ENCODE measurements at regions not wholly inside any gene's neighbourhood (a gene's known extent, or its start where the extent isn't known, plus 50 kb on each side); places are given as distances from the start of the nearest gene placed in this dataset.

- Histone ChIP-seq H3K4me2 (ENCODE audit: low read length) (no peak overlapping the region), H3K79me2 (replicated peaks; ENCODE audit: insufficient read depth, low read length) (no peaks in the 10 kb centered on the region), H3F3A (ENCODE audit: insufficient read depth, low read length, poor library complexity, severe bottlenecking) (no peaks in the 10 kb centered on the region), H3K9ac (ENCODE audit: low read length) (no peak overlapping the region), H3K4me3 (ENCODE audit: low read length) (no peak overlapping the region), H3K27me3 (ENCODE audit: insufficient read depth, low read depth, low read length) (no peaks in the 10 kb centered on the region), H4K20me1 (ENCODE audit: insufficient read depth) (no peaks in the 10 kb centered on the region), H3K9me3 (ENCODE audit: low read length) (no peaks in the 10 kb centered on the region), H3K36me3 (ENCODE audit: insufficient read depth, low read length) (no peaks in the 10 kb centered on the region), H3K27ac (ENCODE audit: low read length) (no peak overlapping the region), H2AFZ (ENCODE audit: low read depth, low read length) (no peak overlapping the region), H3K9me2 (ENCODE audit: insufficient read depth, low read length) (no peaks in the 10 kb centered on the region)
- no peak for TF ChIP-seq RAD21 (conservative IDR thresholded peaks at IDR 0.05)
- TF ChIP-seq SMC3 (conservative IDR thresholded peaks at IDR 0.05; ENCODE audit: poor library complexity) = no peak
- TF ChIP-seq EP300 (conservative IDR thresholded peaks at IDR 0.05; ENCODE audit: poor library complexity, severe bottlenecking) = no peak
- no peak for TF ChIP-seq CTCF (IDR thresholded peaks at IDR 0.05; ENCODE audit: poor library complexity, severe bottlenecking)
- no peak for TF ChIP-seq REST (IDR thresholded peaks at IDR 0.05; ENCODE audit: borderline replicate concordance)
- TF ChIP-seq TAF1 (IDR thresholded peaks at IDR 0.05; ENCODE audit: low read depth) = no peak
- TF ChIP-seq POLR2AphosphoS5 (IDR thresholded peaks at IDR 0.05) = no peak
- no peak for TF ChIP-seq MXI1 (conservative IDR thresholded peaks at IDR 0.05; ENCODE audit: poor library complexity, severe bottlenecking)
- TF ChIP-seq EZH2 (IDR thresholded peaks at IDR 0.05; ENCODE audit: borderline replicate concordance, insufficient read depth, low read length, poor library complexity, severe bottlenecking) = no peak
These were observed 1009.9 kb upstream of the USP15 start for GRCh38 chr12:61250303-61250702.

- Histone ChIP-seq H2AFZ (ENCODE audit: low read depth, low read length) (no peak overlapping the region), H3K27ac (ENCODE audit: low read length) (no peak overlapping the region), H3K9me3 (ENCODE audit: low read length) (no peaks in the 10 kb centered on the region), H3K4me2 (ENCODE audit: low read length) (no peak overlapping the region), H3F3A (ENCODE audit: insufficient read depth, low read length, poor library complexity, severe bottlenecking) (no peaks in the 10 kb centered on the region), H3K9ac (ENCODE audit: low read length) (no peak overlapping the region), H3K27me3 (ENCODE audit: insufficient read depth, low read depth, low read length) (no peaks in the 10 kb centered on the region), H3K36me3 (ENCODE audit: insufficient read depth, low read length) (no peaks in the 10 kb centered on the region), H4K20me1 (ENCODE audit: insufficient read depth) (no peaks in the 10 kb centered on the region), H3K9me2 (ENCODE audit: insufficient read depth, low read length) (no peaks in the 10 kb centered on the region), H3K79me2 (replicated peaks; ENCODE audit: insufficient read depth, low read length) (no peaks in the 10 kb centered on the region), H3K4me3 (ENCODE audit: low read length) (no peak overlapping the region)
- TF ChIP-seq EP300 (conservative IDR thresholded peaks at IDR 0.05; ENCODE audit: poor library complexity, severe bottlenecking) = no peak
- TF ChIP-seq EZH2 (IDR thresholded peaks at IDR 0.05; ENCODE audit: borderline replicate concordance, insufficient read depth, low read length, poor library complexity, severe bottlenecking) = no peak
- no peak for TF ChIP-seq MXI1 (conservative IDR thresholded peaks at IDR 0.05; ENCODE audit: poor library complexity, severe bottlenecking)
- no peak for TF ChIP-seq SMC3 (conservative IDR thresholded peaks at IDR 0.05; ENCODE audit: poor library complexity)
- TF ChIP-seq CTCF (IDR thresholded peaks at IDR 0.05; ENCODE audit: poor library complexity, severe bottlenecking) = no peak
- no peak for TF ChIP-seq POLR2AphosphoS5 (IDR thresholded peaks at IDR 0.05)
- TF ChIP-seq RAD21 (conservative IDR thresholded peaks at IDR 0.05) = no peak
- TF ChIP-seq REST (IDR thresholded peaks at IDR 0.05; ENCODE audit: borderline replicate concordance) = no peak
- no peak for TF ChIP-seq TAF1 (IDR thresholded peaks at IDR 0.05; ENCODE audit: low read depth)
These were observed 1009.1 kb upstream of the USP15 start for GRCh38 chr12:61251076-61251475.

Measured in neural cell (in vitro differentiated cells).